Heart left ventricle (tissue), 13 donors: ENCODE measurements at regions not wholly inside any gene's neighbourhood (a gene's known extent, or its start where the extent isn't known, plus 50 kb on each side); places are given as distances from the start of the nearest gene placed in this dataset.

Experiments
- CTCF ChIP-seq, 12 donors: fragments of 200-600 bp; sonication (generic) in 4 of 12; IDR thresholded peaks; one replicate each; pipeline versions ENCODE4 v1.5.0 to v1.8.0; 2018 to 2022; ENCODE audit warnings: antibody characterized with exemption in 12 of 12, mild to moderate bottlenecking in 5 of 12
- POLR2A ChIP-seq, 2 donors: fragments of 450-650 bp; IDR thresholded peaks; one replicate each; pipeline ENCODE4 v1.6.1; 2017; ENCODE audit warnings: antibody characterized with exemption in 2 of 2, mild to moderate bottlenecking in 2 of 2, moderate library complexity in 2 of 2
- donor health status: ischemic (EF 13 %, LVEDD 7.1; RV severe dilation, severe dysfunction).
- donor health status: DM: no; HTN: yes; CAD: no.
- donor health status: DM: no; HTN: no; CAD: no.
- donor health status: ischemic (EF 25% LVEDD 6.9; RV normal size, moderate dysfunction).
- donor health status: ischemic (EF 25% LVEDD 5.7; RV mildly dilated, moderate dysfunction).
- donor health status: ischemic (EF 35%, LVEDD 5.7; RV mildly dilated, moderate dysfunction).
- donor health status: nonischemic (EF 11% LVEDD 7.7; RV severe dilation, severe dysfunction).
- donor health status: DM: yes; HTN: yes; CAD: no.
- donor health status: PGD.
- donor health status: ischemic (EF 29% LVEDD 5.4; RV normal size, mild dysfunction).
- donor health status: nonischemic (EF 23%, LVEDD 6.1; RV moderate dilation, normal function).

- TF ChIP-seq CTCF (IDR thresholded peaks at IDR 0.05) (no peak), POLR2A (IDR thresholded peaks at IDR 0.05) (no peak)
These were observed 1012.8 kb upstream of the EDIL3 start for GRCh38 chr5:85397451-85397850.
